Limb (tissue), 2 donors: ENCODE measurements at regions not wholly inside any gene's neighbourhood (a gene's known extent, or its start where the extent isn't known, plus 50 kb on each side); places are given as distances from the start of the nearest gene placed in this dataset.
A peak's percentile ranks its signal among the peaks of the same experiment; 100 is the strongest.

Experiments used
- DNase-seq, 2 donors: peaks; one replicate each; pipeline ENCODE4 v3.0.0-alpha.2; 2016; ENCODE audit errors: extremely low spot score in 2 of 2

DNA sequence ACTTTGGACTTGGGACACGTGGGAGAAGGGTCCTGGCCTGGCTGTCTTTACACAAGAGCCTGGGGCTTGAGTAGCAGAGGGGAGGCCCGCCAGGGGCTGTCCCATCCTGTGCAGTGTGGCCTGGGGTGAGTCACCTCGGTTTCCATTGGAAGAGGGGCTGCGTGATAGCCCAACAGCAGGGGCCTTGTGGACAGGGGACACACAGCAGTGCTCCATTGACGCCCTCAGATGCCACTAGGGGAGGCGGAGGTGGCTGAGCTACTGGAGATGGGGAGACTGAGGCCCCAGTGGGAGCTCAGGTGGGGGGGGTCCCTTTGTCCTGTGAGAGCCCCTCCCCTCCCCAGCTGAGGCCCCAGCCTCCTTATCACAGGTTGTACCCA lies 50.0 kb upstream of the RNU6ATAC start:
- DNase-seq, result peak in 1 of 2 donors; percentile 38

- no peak for DNase-seq
Measured at GRCh38 chr9:134214766-134215419, 50.5 kb upstream of the RNU6ATAC start.

GRCh38 chr9:134215420-134215698 lies 51.0 kb upstream of the RNU6ATAC start:
- DNase-seq, result peak in 1 of 2 donors; percentile 61

GRCh38 chr9:134215699-134216448 lies 51.5 kb upstream of the RNU6ATAC start:
- peak; percentile 40 to 64 for DNase-seq

- DNase-seq, result peak in 1 of 2 donors; percentile 36
Measured at GRCh38 chr9:134216449-134216951, 52.1 kb upstream of the RNU6ATAC start.

DNA sequence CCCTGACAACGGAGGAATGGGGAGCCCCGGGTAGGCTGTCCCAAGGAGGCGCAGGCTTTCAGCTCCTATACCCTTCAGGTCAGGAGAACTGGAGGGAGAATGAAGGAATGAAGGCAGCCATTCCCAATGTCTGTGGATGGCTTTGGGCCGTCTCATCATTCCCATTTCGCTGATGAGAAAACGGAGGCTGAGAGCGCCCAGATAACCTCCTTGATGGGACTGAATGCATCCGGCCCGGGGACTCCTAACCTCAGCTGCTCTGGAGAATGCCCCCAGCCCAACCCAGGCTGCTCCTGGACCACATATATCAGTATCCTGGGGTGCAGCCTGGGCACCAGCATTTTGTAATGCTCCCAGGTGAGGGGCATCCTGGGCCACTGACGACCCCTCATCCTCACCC lies 52.6 kb upstream of the RNU6ATAC start:
- no peak for DNase-seq

DNA sequence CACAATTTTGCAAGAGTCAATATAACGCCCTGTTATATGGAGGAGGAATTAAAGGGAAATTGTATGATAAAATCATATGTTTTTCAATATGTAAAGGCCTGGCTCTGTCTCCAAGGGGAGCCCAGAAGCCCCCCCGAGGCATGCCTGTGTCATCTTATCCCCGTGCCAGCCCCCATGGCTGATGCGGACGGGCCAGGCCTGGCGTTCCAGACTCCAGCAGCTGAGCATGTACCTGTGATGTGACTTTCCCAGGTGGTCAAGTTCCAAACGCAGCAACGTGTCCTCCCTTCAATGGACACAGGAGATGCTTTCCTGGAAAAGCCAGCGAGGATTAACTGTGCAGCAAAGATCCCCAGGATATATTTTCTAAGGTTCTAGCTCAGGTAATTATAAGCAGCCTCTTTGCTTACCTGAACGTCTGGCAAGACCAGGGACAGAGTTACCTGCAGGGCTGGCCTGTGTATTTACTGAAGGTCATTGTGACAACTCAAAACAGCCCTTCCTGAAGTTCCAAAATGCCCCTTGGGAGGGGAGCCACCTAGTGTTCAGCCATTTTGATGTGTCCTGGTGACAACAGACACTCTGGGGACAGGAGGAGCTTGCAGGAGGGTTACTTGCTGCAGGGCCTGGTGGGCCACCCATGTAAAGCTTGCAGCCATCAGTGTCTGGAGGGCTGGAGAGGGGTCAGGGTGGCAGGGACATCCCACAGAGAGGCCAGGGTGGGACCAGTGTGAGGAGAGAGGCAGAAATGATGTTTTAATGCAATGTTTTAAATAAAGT lies 53.3 kb upstream of the RNU6ATAC start:
- peak in 1 of 2 donors; percentile 19 for DNase-seq

GRCh38 chr9:134218230-134218629 lies 53.9 kb upstream of the RNU6ATAC start:
- peak in 1 of 2 donors; percentile 15 for DNase-seq

DNA sequence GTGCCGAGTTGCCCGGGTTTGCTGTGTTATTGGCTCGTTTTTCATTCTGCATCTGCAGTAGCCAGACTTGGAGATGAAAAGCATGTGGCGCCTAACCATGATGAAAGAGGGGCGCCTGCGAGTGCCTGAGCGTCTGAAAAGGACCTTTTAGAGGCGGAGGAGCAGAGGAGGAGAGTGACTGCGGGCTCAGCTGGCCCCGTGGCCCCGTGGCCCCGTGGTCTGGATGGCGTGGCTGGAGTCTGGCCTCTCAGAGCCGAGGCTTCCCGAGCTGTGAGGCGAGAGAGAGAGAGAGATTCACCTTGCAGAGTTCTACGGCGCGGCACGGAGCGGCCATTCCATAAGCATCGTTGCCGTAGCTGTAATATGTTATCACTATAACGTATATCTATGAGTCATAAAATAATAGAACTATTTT lies 55.3 kb upstream of the RNU6ATAC start:
- peak in 1 of 2 donors; percentile 52 for DNase-seq

DNA sequence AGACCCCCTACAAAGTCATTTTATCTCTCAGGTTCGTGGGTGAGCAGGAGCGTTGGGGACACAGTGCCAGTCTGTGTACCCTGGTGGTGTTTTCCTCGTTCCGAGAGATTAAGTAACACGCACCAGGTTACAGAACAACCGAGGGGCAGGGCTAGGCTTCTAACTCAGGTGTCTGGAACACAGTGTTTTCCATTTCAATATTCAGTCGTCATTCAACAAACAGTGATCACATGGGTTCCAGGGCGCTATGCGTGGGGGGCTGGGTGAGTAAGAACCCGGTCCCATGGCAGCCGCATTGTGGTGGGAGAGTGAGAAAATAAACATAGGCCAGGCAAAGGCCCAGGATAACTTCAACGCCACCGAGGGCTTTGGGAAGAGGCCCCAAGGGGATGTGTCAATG lies 55.9 kb upstream of the RNU6ATAC start:
- peak in 1 of 2 donors; percentile 26 for DNase-seq

GRCh38 chr9:134221273-134222017 lies 57.1 kb upstream of the RNU6ATAC start:
- DNase-seq, result peak in 1 of 2 donors; percentile 20

- DNase-seq, result peak in 1 of 2 donors; percentile 26
Measured at GRCh38 chr9:134222018-134222573, 57.7 kb upstream of the RNU6ATAC start.

DNA sequence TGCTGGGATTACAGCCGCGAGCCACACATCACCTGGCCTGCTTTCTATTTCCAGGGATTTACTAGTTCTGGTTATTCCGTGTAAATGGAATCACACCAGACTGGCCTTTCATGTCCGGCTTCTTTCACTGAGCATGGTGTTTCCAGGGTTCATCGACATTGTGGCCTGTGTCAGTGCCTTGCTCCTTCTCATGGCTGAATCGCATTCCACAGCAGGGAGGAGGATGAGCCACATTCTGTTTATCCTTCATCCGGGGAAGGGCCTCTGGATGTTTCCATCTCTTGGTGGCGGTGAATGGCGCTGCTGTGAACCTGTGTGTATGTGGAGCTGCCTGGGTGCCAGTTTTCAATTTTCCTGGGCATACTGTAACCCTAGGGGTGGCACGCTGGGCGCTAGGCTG lies 58.7 kb upstream of the RNU6ATAC start:
- peak in 1 of 2 donors; percentile 30 for DNase-seq

DNA sequence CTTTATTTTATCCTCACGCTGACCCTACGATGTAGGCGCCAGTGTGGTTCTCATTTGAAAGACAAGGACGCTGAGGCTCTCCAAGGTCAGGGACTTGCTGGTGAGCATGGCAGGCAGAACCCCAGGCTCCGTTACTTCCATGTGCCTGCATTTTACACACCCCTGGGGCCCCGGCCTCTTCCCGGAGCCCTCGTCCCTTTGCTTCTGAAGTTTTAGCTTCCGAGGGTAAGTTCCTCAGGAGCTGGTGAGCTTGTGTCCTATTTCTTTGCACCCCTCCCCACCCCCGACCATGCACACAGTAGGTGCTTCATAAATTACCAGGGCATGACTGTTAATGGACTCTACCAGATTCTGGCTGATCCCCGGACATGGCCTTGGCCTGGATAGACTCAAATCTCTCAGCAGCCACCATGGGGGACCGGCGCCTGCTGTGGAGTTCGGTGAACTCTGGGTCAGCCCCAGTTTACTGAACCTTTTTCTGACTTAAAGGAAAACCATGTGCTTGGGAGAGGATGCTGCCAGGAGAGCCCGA lies 59.3 kb upstream of the RNU6ATAC start:
- DNase-seq, result peak in 1 of 2 donors; percentile 30

DNA sequence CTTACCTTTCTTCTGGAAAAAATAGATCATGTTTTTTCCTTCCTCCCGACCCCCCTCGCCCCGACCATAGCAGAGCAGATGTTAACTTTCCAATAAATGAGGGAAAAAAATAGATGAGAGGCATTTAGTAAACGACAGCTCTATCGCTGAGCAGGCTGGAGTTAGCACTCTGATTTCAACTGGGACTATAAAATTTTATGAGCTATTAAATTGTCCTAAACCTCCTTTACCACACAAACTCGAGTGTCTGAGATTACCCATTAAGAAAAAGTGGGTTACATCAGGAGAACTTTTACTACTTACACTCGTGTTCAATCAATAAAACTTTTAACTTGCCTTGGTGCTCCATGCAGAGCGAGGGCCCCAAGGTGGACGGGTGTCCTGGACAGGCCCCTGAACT lies 59.8 kb upstream of the RNU6ATAC start:
- DNase-seq, result no peak

- DNase-seq, result peak in 1 of 2 donors; percentile 29
Measured at GRCh38 chr9:134224567-134225093, 60.3 kb upstream of the RNU6ATAC start.

- DNase-seq, result no peak
Measured at GRCh38 chr9:134225186-134225585, 60.8 kb upstream of the RNU6ATAC start.

DNA sequence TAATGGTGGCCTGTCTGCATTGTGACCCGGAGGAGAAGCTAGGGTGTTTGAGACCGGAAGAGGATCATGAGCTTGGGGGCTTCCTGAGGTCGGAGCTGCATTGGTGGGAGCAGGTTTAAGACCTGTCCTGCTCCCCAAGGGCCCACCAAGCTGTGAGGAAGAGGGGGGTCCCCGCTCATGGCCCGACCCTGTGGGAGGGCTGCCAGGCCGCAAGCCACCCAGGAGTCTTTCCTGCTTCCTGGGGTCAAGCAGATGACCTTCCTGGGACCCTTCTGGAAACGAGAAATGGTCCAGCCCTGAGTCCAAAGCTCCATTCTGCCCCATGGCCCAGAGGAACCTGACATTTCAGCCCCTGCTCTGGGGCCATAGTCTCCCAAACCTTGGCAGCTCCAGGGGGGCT lies 61.5 kb upstream of the RNU6ATAC start:
- DNase-seq, result no peak

- DNase-seq, result no peak
Measured at GRCh38 chr9:134226221-134226930, 62.0 kb upstream of the RNU6ATAC start.
